Muscle of leg (tissue), 3 donors: ENCODE measurements at regions not wholly inside any gene's neighbourhood (a gene's known extent, or its start where the extent isn't known, plus 50 kb on each side); places are given as distances from the start of the nearest gene placed in this dataset.
A peak's percentile ranks its signal among the peaks of the same experiment; 100 is the strongest.

Experiments
- DNase-seq: peaks from one replicate; pipeline ENCODE4 v3.0.0; 2013
- H3K27ac ChIP-seq: one replicate; pipeline ENCODE4 v1.5.1; 2013; ENCODE audit warnings: mild to moderate bottlenecking, low read length, control low read depth
- H3K27me3 ChIP-seq: one replicate; pipeline ENCODE4 v1.6.1; 2013; ENCODE audit warnings: low read length; ENCODE audit not compliant: control insufficient read depth, insufficient read depth
- H3K36me3 ChIP-seq: one replicate; pipeline ENCODE4 v1.6.1; 2013; ENCODE audit warnings: low read length; ENCODE audit not compliant: control insufficient read depth, insufficient read depth
- H3K4me1 ChIP-seq: one replicate; pipeline ENCODE4 v1.6.1; 2013; ENCODE audit warnings: low read length; ENCODE audit not compliant: control insufficient read depth, insufficient read depth
- H3K4me3 ChIP-seq: one replicate; pipeline ENCODE4 v1.5.1; 2013; ENCODE audit warnings: low read length, control low read depth
- H3K9me3 ChIP-seq: replicated peaks from 2 replicates; pipeline ENCODE4 v1.6.1; 2013; ENCODE audit warnings: low read depth, low read length; ENCODE audit not compliant: control insufficient read depth
- WGBS: methylation state at CpG from one replicate; pipeline ENCODE4 v1.1.5; 2013; ENCODE audit warnings: missing lambda C conversion rate; ENCODE audit not compliant: insufficient coverage; 5-methylcytosine and 5-hydroxymethylcytosine counted together

- Histone ChIP-seq H3K36me3 (no peaks in the 10 kb centered on the region), H3K27me3 (peaks cover 4% of the 10 kb centered on the region), H3K27ac (no peak overlapping the region), H3K4me1 (no peaks in the 10 kb centered on the region), H3K9me3 (no peaks in the 10 kb centered on the region), H3K4me3 (no peak overlapping the region)
- no peak for DNase-seq
- WGBS: 75% methylated on average over 1 of the region's 1 CpG
Measured at GRCh38 chr15:91668370-91668769, 185.1 kb upstream of the SLCO3A1 start.

GRCh38 chr15:91670108-91670507, 183.4 kb upstream of the SLCO3A1 start:
- no peak overlapping the region for H3K27ac ChIP-seq
- peaks cover 10% of the 10 kb centered on the region for H3K9me3 ChIP-seq
- 33% methylated on average over 1 of the region's 2 CpGs for WGBS
- H3K4me1 ChIP-seq: no peaks in the 10 kb centered on the region
- DNase-seq: no peak
- H3K27me3 ChIP-seq: peaks cover under 1% of the 10 kb centered on the region
- H3K36me3 ChIP-seq: no peaks in the 10 kb centered on the region
- no peak overlapping the region for H3K4me3 ChIP-seq

GRCh38 chr15:91678003-91678402, 175.5 kb upstream of the SLCO3A1 start:
- Histone ChIP-seq H3K27me3 (no peaks in the 10 kb centered on the region), H3K36me3 (no peaks in the 10 kb centered on the region), H3K27ac (no peak overlapping the region), H3K9me3 (peaks cover 10% of the 10 kb centered on the region), H3K4me3 (no peak overlapping the region), H3K4me1 (no peaks in the 10 kb centered on the region)
- no peak for DNase-seq
- WGBS: no CpG with 5 or more reads among the region's 2 CpGs

- DNase-seq: no peak
- Histone ChIP-seq H3K27ac (no peak overlapping the region), H3K4me3 (no peak overlapping the region), H3K36me3 (no peaks in the 10 kb centered on the region), H3K27me3 (no peaks in the 10 kb centered on the region), H3K4me1 (no peaks in the 10 kb centered on the region), H3K9me3 (peaks cover 5% of the 10 kb centered on the region)
- WGBS: no CpG with 5 or more reads among the region's 2 CpGs
Measured at GRCh38 chr15:91679447-91679846, 174.1 kb upstream of the SLCO3A1 start.

- Histone ChIP-seq H3K4me1 (no peaks in the 10 kb centered on the region), H3K27me3 (no peaks in the 10 kb centered on the region), H3K27ac (no peak overlapping the region), H3K36me3 (no peaks in the 10 kb centered on the region), H3K9me3 (no peaks in the 10 kb centered on the region), H3K4me3 (no peak overlapping the region)
- DNase-seq: no peak
- WGBS: no CpG with 5 or more reads among the region's 1 CpG
Measured at GRCh38 chr15:91685436-91685835, 168.1 kb upstream of the SLCO3A1 start.

GRCh38 chr15:91688811-91689210, 164.7 kb upstream of the SLCO3A1 start:
- H3K27ac ChIP-seq: no peak overlapping the region
- no peaks in the 10 kb centered on the region for H3K27me3 ChIP-seq
- DNase-seq: no peak
- no peak overlapping the region for H3K4me3 ChIP-seq
- no peaks in the 10 kb centered on the region for H3K9me3 ChIP-seq
- H3K4me1 ChIP-seq: peaks cover 2% of the 10 kb centered on the region
- H3K36me3 ChIP-seq: no peaks in the 10 kb centered on the region
- no CpG with 5 or more reads among the region's 3 CpGs for WGBS

- H3K4me3 ChIP-seq: no peak overlapping the region
- WGBS: 74% methylated on average over 5 of the region's 6 CpGs
- DNase-seq: no peak
- H3K9me3 ChIP-seq: no peaks in the 10 kb centered on the region
- no peaks in the 10 kb centered on the region for H3K27me3 ChIP-seq
- no peaks in the 10 kb centered on the region for H3K36me3 ChIP-seq
- H3K4me1 ChIP-seq: peaks cover 2% of the 10 kb centered on the region
- no peak overlapping the region for H3K27ac ChIP-seq
Measured at GRCh38 chr15:91689377-91689776, 164.1 kb upstream of the SLCO3A1 start.

GRCh38 chr15:91692596-91692995, 160.9 kb upstream of the SLCO3A1 start:
- Histone ChIP-seq H3K27ac (no peak overlapping the region), H3K4me1 (peaks cover 5% of the 10 kb centered on the region), H3K27me3 (no peaks in the 10 kb centered on the region), H3K4me3 (no peak overlapping the region), H3K9me3 (no peaks in the 10 kb centered on the region), H3K36me3 (no peaks in the 10 kb centered on the region)
- no peak for DNase-seq
- 94% methylated on average over 3 of the region's 5 CpGs for WGBS

- Histone ChIP-seq H3K9me3 (no peaks in the 10 kb centered on the region), H3K27ac (peak overlapping the region; percentile 99), H3K36me3 (no peaks in the 10 kb centered on the region), H3K27me3 (no peaks in the 10 kb centered on the region), H3K4me1 (peaks cover 5% of the 10 kb centered on the region), H3K4me3 (peak overlapping the region; percentile 11)
- peak; percentile 96 for DNase-seq
- 30% methylated on average over 4 of the region's 11 CpGs for WGBS
Measured at GRCh38 chr15:91694131-91694830, 159.2 kb upstream of the SLCO3A1 start.

GRCh38 chr15:91694831-91695210, 158.7 kb upstream of the SLCO3A1 start:
- Histone ChIP-seq H3K27ac (peak overlapping the region; percentile 99), H3K9me3 (no peaks in the 10 kb centered on the region), H3K4me3 (peak overlapping the region; percentile 11), H3K27me3 (no peaks in the 10 kb centered on the region), H3K36me3 (no peaks in the 10 kb centered on the region), H3K4me1 (peaks cover 5% of the 10 kb centered on the region)
- DNase-seq: peak; percentile 95
- no CpG with 5 or more reads among the region's 4 CpGs for WGBS

GRCh38 chr15:91695799-91696198, 157.7 kb upstream of the SLCO3A1 start:
- Histone ChIP-seq H3K36me3 (no peaks in the 10 kb centered on the region), H3K27me3 (no peaks in the 10 kb centered on the region), H3K9me3 (no peaks in the 10 kb centered on the region), H3K4me1 (peaks cover 5% of the 10 kb centered on the region), H3K4me3 (no peak overlapping the region), H3K27ac (no peak overlapping the region)
- 60% methylated on average over 1 of the region's 8 CpGs for WGBS
- DNase-seq: no peak
